ENCODE measurements at regions not wholly inside any gene's neighbourhood (a gene's known extent, or its start where the extent isn't known, plus 50 kb on each side); places are given as distances from the start of the nearest gene placed in this dataset.

- no peak for DNase-seq
- H3K9me3 ChIP-seq, result peaks cover 14% of the 10 kb centered on the region
- H3K36me3 ChIP-seq (ENCODE audit: low read depth), result no peaks in the 10 kb centered on the region
- TF ChIP-seq CTCF (IDR thresholded peaks at IDR 0.05), result no peak
- ATAC-seq, result no peak
- intact Hi-C loops (cut with DNase I, micrococcal nuclease), result no loop called here
- H3K4me3 ChIP-seq, result no peak overlapping the region
- no peaks in the 10 kb centered on the region for H3K4me1 ChIP-seq (ENCODE audit: low read depth)
These were observed 435.8 kb downstream of the MAGEB5 start for GRCh38 chrX:26651755-26652154.

GRCh38 chrX:26649534-26649933 is 433.6 kb downstream of the MAGEB5 start:
- no peak overlapping the region for H3K4me3 ChIP-seq
- ATAC-seq (no peak), DNase-seq (no peak)
- TF ChIP-seq CTCF (IDR thresholded peaks at IDR 0.05), result no peak
- no peaks in the 10 kb centered on the region for H3K36me3 ChIP-seq (ENCODE audit: low read depth)
- intact Hi-C loops (cut with DNase I, micrococcal nuclease), result no loop called here
- H3K4me1 ChIP-seq (ENCODE audit: low read depth), result no peaks in the 10 kb centered on the region
- H3K9me3 ChIP-seq, result peaks cover 14% of the 10 kb centered on the region

DNA sequence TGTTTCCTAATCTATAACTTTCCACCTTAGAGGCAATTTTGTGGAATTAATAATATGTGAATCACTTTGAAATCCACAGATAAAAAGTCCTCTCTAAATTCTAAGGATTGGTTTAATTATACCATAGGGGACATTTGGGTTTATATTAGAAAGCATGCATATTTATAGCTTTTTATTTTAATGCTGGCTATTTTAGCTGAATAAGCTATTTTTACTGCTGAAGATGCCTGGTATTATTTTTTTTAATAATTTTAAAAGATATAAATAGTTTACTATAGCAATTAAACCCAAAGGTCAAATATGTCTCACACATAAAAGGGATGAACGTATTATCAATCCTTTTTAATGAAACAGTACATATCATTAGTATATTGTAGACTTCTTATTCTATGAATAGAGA is 415.4 kb downstream of the MAGEB5 start:
- no peaks in the 10 kb centered on the region for H3K36me3 ChIP-seq (ENCODE audit: low read depth)
- H3K9me3 ChIP-seq, result no peaks in the 10 kb centered on the region
- DNase-seq (no peak), ATAC-seq (no peak)
- intact Hi-C loops (cut with DNase I, micrococcal nuclease), result no loop called here
- H3K4me3 ChIP-seq, result no peak overlapping the region
- no peaks in the 10 kb centered on the region for H3K4me1 ChIP-seq (ENCODE audit: low read depth)
- TF ChIP-seq CTCF (IDR thresholded peaks at IDR 0.05), result no peak

- Histone ChIP-seq H3K4me3 (no peak overlapping the region), H3K9me3 (no peaks in the 10 kb centered on the region), H3K36me3 (ENCODE audit: low read depth) (no peaks in the 10 kb centered on the region), H3K4me1 (ENCODE audit: low read depth) (no peaks in the 10 kb centered on the region)
- intact Hi-C loops (cut with DNase I, micrococcal nuclease), result no loop called here
- TF ChIP-seq CTCF (IDR thresholded peaks at IDR 0.05), result no peak
- no peak for DNase-seq
- no peak for ATAC-seq
These were observed 398.0 kb downstream of the MAGEB5 start for GRCh38 chrX:26613956-26614355.

DNA sequence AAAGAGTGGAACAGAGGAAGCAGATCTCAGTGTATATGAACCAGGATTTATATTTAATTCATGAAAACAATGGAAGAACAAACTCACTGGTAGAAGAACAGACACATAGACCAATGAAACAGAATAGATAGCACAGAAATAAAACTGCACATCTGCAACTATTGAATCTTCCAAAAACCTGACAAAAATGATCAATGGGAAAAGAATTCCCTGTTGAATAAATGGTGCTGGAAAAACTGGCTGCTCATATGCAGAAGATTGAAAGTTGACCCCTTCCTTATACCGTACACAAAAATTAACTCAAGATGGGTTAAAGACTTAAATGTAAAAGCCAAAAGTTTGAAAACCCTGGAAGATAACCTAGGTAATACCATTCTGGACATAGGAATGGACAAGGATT is 391.0 kb downstream of the MAGEB5 start:
- no peak for DNase-seq
- Histone ChIP-seq H3K4me3 (no peak overlapping the region), H3K4me1 (ENCODE audit: low read depth) (no peaks in the 10 kb centered on the region), H3K9me3 (no peaks in the 10 kb centered on the region), H3K36me3 (ENCODE audit: low read depth) (no peaks in the 10 kb centered on the region)
- no peak for ATAC-seq
- intact Hi-C loops (cut with DNase I, micrococcal nuclease), result no loop called here
- no peak for TF ChIP-seq CTCF (IDR thresholded peaks at IDR 0.05)

GRCh38 chrX:26597981-26598380 is 382.0 kb downstream of the MAGEB5 start:
- Histone ChIP-seq H3K4me3 (no peak overlapping the region), H3K4me1 (ENCODE audit: low read depth) (no peaks in the 10 kb centered on the region), H3K36me3 (ENCODE audit: low read depth) (no peaks in the 10 kb centered on the region), H3K9me3 (no peaks in the 10 kb centered on the region)
- DNase-seq, result no peak
- intact Hi-C loops (cut with DNase I, micrococcal nuclease), result no loop called here
- no peak for TF ChIP-seq CTCF (IDR thresholded peaks at IDR 0.05)
- no peak for ATAC-seq
